AG04449 (cell line): ENCODE measurements at regions not wholly inside any gene's neighbourhood (a gene's known extent, or its start where the extent isn't known, plus 50 kb on each side); places are given as distances from the start of the nearest gene placed in this dataset.

Experiments
- CTCF ChIA-PET: fragments of 350-600 bp; formaldehyde crosslinking; extraction: SDS; loops from one replicate; lab custom pipeline; 2021; ENCODE audit warnings: antibody characterized with exemption; lab: Yijun Ruan, JAX
- POLR2A ChIA-PET: fragments of 400-600, 350-600 bp; formaldehyde crosslinking; extraction: SDS; loops from one replicate; lab custom pipeline; 2020; ENCODE audit warnings: antibody characterized with exemption, inconsistent platforms; lab: Yijun Ruan, JAX
- DNase-seq: peaks from one replicate; pipeline ENCODE4 v3.0.0-alpha.2; 2010; ENCODE audit warnings: low read depth, low spot score
- H3K4me3 ChIP-seq: 2 replicates; pipeline ENCODE4 v1.5.1; 2011; ENCODE audit warnings: low read depth, mild to moderate bottlenecking, control low read depth, low read length
- CTCF ChIP-seq: IDR thresholded peaks from one replicate; pipeline ENCODE4 v1.5.1; 2011; ENCODE audit warnings: mild to moderate bottlenecking, moderate library complexity, low read length, control low read depth, inconsistent platforms; ENCODE audit not compliant: insufficient read depth; ENCODE audit errors: missing control alignments

GRCh38 chr2:145957929-145958328, 1438.0 kb upstream of the ZEB2 start:
- no peak overlapping the region for H3K4me3 ChIP-seq
- TF ChIP-seq CTCF, result no peak
- ChIA-PET POLR2A (no interaction called here), CTCF (no interaction called here)
- DNase-seq, result no peak

GRCh38 chr2:145939949-145940348, 1420.0 kb upstream of the ZEB2 start:
- TF ChIP-seq CTCF, result no peak
- CTCF ChIA-PET, result no interaction called here
- DNase-seq, result no peak
- POLR2A ChIA-PET, result no interaction called here
- H3K4me3 ChIP-seq, result no peak overlapping the region

GRCh38 chr2:145935016-145935415, 1415.1 kb upstream of the ZEB2 start:
- CTCF ChIA-PET, result no interaction called here
- no peak for TF ChIP-seq CTCF
- POLR2A ChIA-PET, result no interaction called here
- H3K4me3 ChIP-seq, result no peak overlapping the region
- DNase-seq, result no peak

GRCh38 chr2:145931781-145932395, 1412.0 kb upstream of the ZEB2 start:
- no peak for DNase-seq
- no peak overlapping the region for H3K4me3 ChIP-seq
- no peak for TF ChIP-seq CTCF
- ChIA-PET POLR2A (no interaction called here), CTCF (no interaction called here)

- no peak for DNase-seq
- TF ChIP-seq CTCF, result no peak
- ChIA-PET CTCF (no interaction called here), POLR2A (no interaction called here)
- H3K4me3 ChIP-seq, result no peak overlapping the region
These were observed 1410.4 kb upstream of the ZEB2 start for GRCh38 chr2:145930318-145930717.

GRCh38 chr2:145927131-145927950, 1407.4 kb upstream of the ZEB2 start:
- DNase-seq, result no peak
- no peak overlapping the region for H3K4me3 ChIP-seq
- CTCF ChIA-PET, result no interaction called here
- POLR2A ChIA-PET, result no interaction called here
- TF ChIP-seq CTCF, result no peak
